GM23338 (cell line): ENCODE measurements at regions not wholly inside any gene's neighbourhood (a gene's known extent, or its start where the extent isn't known, plus 50 kb on each side); places are given as distances from the start of the nearest gene placed in this dataset.

ENCODE experiments used
- ATAC-seq: fragments of 200-7000 bp; cut with Tn5 transposase; 3 replicates; pipeline ENCODE4 v1.9.1; 2020
- DNase-seq: peaks from one replicate; pipeline ENCODE4 v3.0.0-alpha.2; 2015; ENCODE audit warnings: low spot score
- H2AFZ ChIP-seq: fragments of 200-600 bp; sonication (generic); 2 replicates; pipeline ENCODE4 v1.8.0; 2016; ENCODE audit warnings: antibody characterized with exemption, mild to moderate bottlenecking, moderate library complexity
- H3F3A ChIP-seq: fragments of 200-600 bp; sonication (generic); replicated peaks from 2 replicates; pipeline ENCODE4 v1.8.0; 2017; ENCODE audit warnings: antibody characterized with exemption, mixed run types, low read depth
- H3K27ac ChIP-seq: fragments of 200-600 bp; sonication (generic); 2 replicates; pipeline ENCODE4 v1.6.1; 2016; ENCODE audit warnings: low read depth
- H3K27me3 ChIP-seq: fragments of 200-600 bp; sonication (generic); 2 replicates; pipeline ENCODE4 v1.8.0; 2016; ENCODE audit warnings: mild to moderate bottlenecking, mixed run types, moderate library complexity; ENCODE audit not compliant: insufficient read depth
- H3K36me3 ChIP-seq: fragments of 200-600 bp; sonication (generic); 2 replicates; pipeline ENCODE4 v1.8.0; 2016; ENCODE audit warnings: mild to moderate bottlenecking; ENCODE audit not compliant: insufficient read depth
- H3K4me1 ChIP-seq: fragments of 200-600 bp; sonication (generic); 2 replicates; pipeline ENCODE4 v1.8.0; 2016; ENCODE audit warnings: mild to moderate bottlenecking, moderate library complexity; ENCODE audit not compliant: insufficient read depth
- H3K4me2 ChIP-seq: fragments of 200-600 bp; sonication (generic); 2 replicates; pipeline ENCODE4 v1.7.1; 2017; ENCODE audit warnings: mixed run types
- H3K4me3 ChIP-seq: fragments of 200-600 bp; sonication (generic); 2 replicates; pipeline ENCODE4 v1.6.1; 2016; ENCODE audit warnings: mixed run types
- H3K79me2 ChIP-seq: fragments of 200-600 bp; sonication (generic); replicated peaks from 2 replicates; pipeline ENCODE4 v1.8.0; 2017; ENCODE audit warnings: mild to moderate bottlenecking; ENCODE audit not compliant: insufficient read depth
- H3K9me2 ChIP-seq: fragments of 200-600 bp; sonication (generic); 2 replicates; pipeline ENCODE4 v1.8.0; 2017; ENCODE audit not compliant: insufficient read depth
- H4K20me1 ChIP-seq: fragments of 200-600 bp; sonication (generic); replicated peaks from 2 replicates; pipeline ENCODE4 v1.8.0; 2017; ENCODE audit warnings: mild to moderate bottlenecking; ENCODE audit not compliant: insufficient read depth
- H3K27ac Mint-ChIP-seq: 2 replicates; pipeline ENCODE4 v1.8.0; 2020; ENCODE audit warnings: inconsistent platforms, mild to moderate bottlenecking, moderate library complexity, mixed read lengths
- H3K27me3 Mint-ChIP-seq: 3 replicates; pipeline ENCODE4 v1.8.0; 2022; ENCODE audit warnings: low read depth, mild to moderate bottlenecking, moderate library complexity, mixed read lengths, inconsistent platforms; ENCODE audit not compliant: insufficient read depth, poor library complexity
- H3K36me3 Mint-ChIP-seq: 3 replicates; pipeline ENCODE4 v1.8.0; 2021; ENCODE audit warnings: low read depth, mild to moderate bottlenecking, inconsistent platforms, moderate library complexity, mixed read lengths
- H3K4me1 Mint-ChIP-seq: 3 replicates; pipeline ENCODE4 v1.8.0; 2020; ENCODE audit warnings: mild to moderate bottlenecking, inconsistent platforms, mixed read lengths
- H3K4me3 Mint-ChIP-seq: 3 replicates; pipeline ENCODE4 v1.8.0; 2021; ENCODE audit warnings: moderate library complexity, mild to moderate bottlenecking, inconsistent platforms, mixed read lengths
- H3K9me3 Mint-ChIP-seq: 3 replicates; pipeline ENCODE4 v1.8.0; 2020; ENCODE audit warnings: moderate library complexity, mild to moderate bottlenecking, inconsistent platforms, mixed read lengths
- CREB1 ChIP-seq: fragments of 250-450 bp; sonication (Bioruptor Pico); IDR thresholded peaks from 2 replicates; pipeline ENCODE4 v1.5.0; 2020; ENCODE audit warnings: low read depth, mild to moderate bottlenecking, moderate library complexity
- EZH2 ChIP-seq: fragments of 200-600 bp; sonication (generic); IDR thresholded peaks from one replicate; pipeline ENCODE4 v1.8.0; 2017; ENCODE audit warnings: antibody characterized with exemption, mild to moderate bottlenecking, low read depth; ENCODE audit not compliant: unreplicated experiment
- EZH2phosphoT487 ChIP-seq: fragments of 200-600 bp; sonication (generic); IDR thresholded peaks from one replicate; pipeline ENCODE4 v1.8.1; 2018; ENCODE audit warnings: antibody characterized with exemption; ENCODE audit not compliant: unreplicated experiment
- JUNB ChIP-seq: IDR thresholded peaks from one replicate; pipeline ENCODE4 v1.6.1; 2016; ENCODE audit warnings: antibody characterized with exemption; ENCODE audit not compliant: unreplicated experiment
- NANOG ChIP-seq: IDR thresholded peaks from 2 replicates; pipeline ENCODE4 v1.6.1; 2016; ENCODE audit warnings: antibody characterized with exemption, borderline replicate concordance
- POLR2AphosphoS5 ChIP-seq: IDR thresholded peaks from 2 replicates; pipeline ENCODE4 v1.6.1; 2016; ENCODE audit warnings: antibody characterized with exemption, low read depth
- STAT1 ChIP-seq: IDR thresholded peaks from one replicate; pipeline ENCODE4 v1.6.1; 2016; ENCODE audit warnings: antibody characterized with exemption; ENCODE audit not compliant: unreplicated experiment
- ZNF114 ChIP-seq: fragments of 250-450 bp; sonication (Bioruptor Pico); IDR thresholded peaks from 2 replicates; pipeline ENCODE4 v1.5.0; 2020; ENCODE audit warnings: mild to moderate bottlenecking, moderate library complexity
- ZNF331 ChIP-seq: fragments of 250-450 bp; sonication (Bioruptor Pico); IDR thresholded peaks from 2 replicates; pipeline ENCODE4 v1.5.0; 2020; ENCODE audit warnings: low read depth, mild to moderate bottlenecking, moderate library complexity
- TF ChIP-seq, protein P1 (sequence below), 2 experiments: fragments of 200-600 bp in 1 of 2; sonication (generic) in 1 of 2; conservative IDR thresholded peaks; 2 replicates each; pipeline versions ENCODE4 v1.5.1 to v1.6.1; 2016 to 2017; ENCODE audit warnings: antibody characterized with exemption in 2 of 2, low read depth in 2 of 2, mild to moderate bottlenecking in 2 of 2, moderate library complexity in 1 of 2
- TF ChIP-seq, protein P2 (sequence below): fragments of 250-450 bp; sonication (Bioruptor Pico); IDR thresholded peaks from 2 replicates; pipeline ENCODE4 v1.5.0; 2020; ENCODE audit warnings: mild to moderate bottlenecking, moderate library complexity
- TF ChIP-seq, protein P3 (sequence below): IDR thresholded peaks from 2 replicates; pipeline ENCODE4 v1.6.1; 2016; ENCODE audit warnings: antibody characterized with exemption

- TF ChIP-seq, protein P1, sequence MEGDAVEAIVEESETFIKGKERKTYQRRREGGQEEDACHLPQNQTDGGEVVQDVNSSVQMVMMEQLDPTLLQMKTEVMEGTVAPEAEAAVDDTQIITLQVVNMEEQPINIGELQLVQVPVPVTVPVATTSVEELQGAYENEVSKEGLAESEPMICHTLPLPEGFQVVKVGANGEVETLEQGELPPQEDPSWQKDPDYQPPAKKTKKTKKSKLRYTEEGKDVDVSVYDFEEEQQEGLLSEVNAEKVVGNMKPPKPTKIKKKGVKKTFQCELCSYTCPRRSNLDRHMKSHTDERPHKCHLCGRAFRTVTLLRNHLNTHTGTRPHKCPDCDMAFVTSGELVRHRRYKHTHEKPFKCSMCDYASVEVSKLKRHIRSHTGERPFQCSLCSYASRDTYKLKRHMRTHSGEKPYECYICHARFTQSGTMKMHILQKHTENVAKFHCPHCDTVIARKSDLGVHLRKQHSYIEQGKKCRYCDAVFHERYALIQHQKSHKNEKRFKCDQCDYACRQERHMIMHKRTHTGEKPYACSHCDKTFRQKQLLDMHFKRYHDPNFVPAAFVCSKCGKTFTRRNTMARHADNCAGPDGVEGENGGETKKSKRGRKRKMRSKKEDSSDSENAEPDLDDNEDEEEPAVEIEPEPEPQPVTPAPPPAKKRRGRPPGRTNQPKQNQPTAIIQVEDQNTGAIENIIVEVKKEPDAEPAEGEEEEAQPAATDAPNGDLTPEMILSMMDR (conservative IDR thresholded peaks at IDR 0.05; ENCODE audit: low read depth in 2 of 2), result no peak
These were observed 321.9 kb downstream of the SETD4 start (continued) for GRCh38 chr21:35738347-35738961.

GRCh38 chr21:35737899-35738346 lies 322.4 kb downstream of the SETD4 start:
- Histone ChIP-seq H3K36me3 (no peaks in the 10 kb centered on the region; the same call in 1 of the 2 replicates), H3K27ac (no peak overlapping the region), H3F3A (no peaks in the 10 kb centered on the region), H3K4me2 (no peak overlapping the region), H3K9me2 (peaks cover 12% of the 10 kb centered on the region), H3K79me2 (no peaks in the 10 kb centered on the region), H2AFZ (0 out of 2 replicates have a peak overlapping the region, but pooled peaks have one; percentile 7), H3K4me3 (no peak overlapping the region), H4K20me1 (no peaks in the 10 kb centered on the region), H3K4me1 (no peaks in the 10 kb centered on the region), H3K27me3 (no peaks in the 10 kb centered on the region)
- Mint-ChIP-seq H3K9me3 (peaks cover 18% of the 10 kb centered on the region), H3K36me3 (peaks cover 7% of the 10 kb centered on the region), H3K4me1 (no peaks in the 10 kb centered on the region), H3K27ac (no peak overlapping the region), H3K4me3 (no peak overlapping the region), H3K27me3 (no peaks in the 10 kb centered on the region)
- ATAC-seq (no peak), DNase-seq (no peak)
- no peak for TF ChIP-seq ZNF331
- TF ChIP-seq EZH2, result no peak
- TF ChIP-seq NANOG, result no peak
- TF ChIP-seq POLR2AphosphoS5, result no peak
- TF ChIP-seq JUNB, result no peak
- TF ChIP-seq, protein P2, sequence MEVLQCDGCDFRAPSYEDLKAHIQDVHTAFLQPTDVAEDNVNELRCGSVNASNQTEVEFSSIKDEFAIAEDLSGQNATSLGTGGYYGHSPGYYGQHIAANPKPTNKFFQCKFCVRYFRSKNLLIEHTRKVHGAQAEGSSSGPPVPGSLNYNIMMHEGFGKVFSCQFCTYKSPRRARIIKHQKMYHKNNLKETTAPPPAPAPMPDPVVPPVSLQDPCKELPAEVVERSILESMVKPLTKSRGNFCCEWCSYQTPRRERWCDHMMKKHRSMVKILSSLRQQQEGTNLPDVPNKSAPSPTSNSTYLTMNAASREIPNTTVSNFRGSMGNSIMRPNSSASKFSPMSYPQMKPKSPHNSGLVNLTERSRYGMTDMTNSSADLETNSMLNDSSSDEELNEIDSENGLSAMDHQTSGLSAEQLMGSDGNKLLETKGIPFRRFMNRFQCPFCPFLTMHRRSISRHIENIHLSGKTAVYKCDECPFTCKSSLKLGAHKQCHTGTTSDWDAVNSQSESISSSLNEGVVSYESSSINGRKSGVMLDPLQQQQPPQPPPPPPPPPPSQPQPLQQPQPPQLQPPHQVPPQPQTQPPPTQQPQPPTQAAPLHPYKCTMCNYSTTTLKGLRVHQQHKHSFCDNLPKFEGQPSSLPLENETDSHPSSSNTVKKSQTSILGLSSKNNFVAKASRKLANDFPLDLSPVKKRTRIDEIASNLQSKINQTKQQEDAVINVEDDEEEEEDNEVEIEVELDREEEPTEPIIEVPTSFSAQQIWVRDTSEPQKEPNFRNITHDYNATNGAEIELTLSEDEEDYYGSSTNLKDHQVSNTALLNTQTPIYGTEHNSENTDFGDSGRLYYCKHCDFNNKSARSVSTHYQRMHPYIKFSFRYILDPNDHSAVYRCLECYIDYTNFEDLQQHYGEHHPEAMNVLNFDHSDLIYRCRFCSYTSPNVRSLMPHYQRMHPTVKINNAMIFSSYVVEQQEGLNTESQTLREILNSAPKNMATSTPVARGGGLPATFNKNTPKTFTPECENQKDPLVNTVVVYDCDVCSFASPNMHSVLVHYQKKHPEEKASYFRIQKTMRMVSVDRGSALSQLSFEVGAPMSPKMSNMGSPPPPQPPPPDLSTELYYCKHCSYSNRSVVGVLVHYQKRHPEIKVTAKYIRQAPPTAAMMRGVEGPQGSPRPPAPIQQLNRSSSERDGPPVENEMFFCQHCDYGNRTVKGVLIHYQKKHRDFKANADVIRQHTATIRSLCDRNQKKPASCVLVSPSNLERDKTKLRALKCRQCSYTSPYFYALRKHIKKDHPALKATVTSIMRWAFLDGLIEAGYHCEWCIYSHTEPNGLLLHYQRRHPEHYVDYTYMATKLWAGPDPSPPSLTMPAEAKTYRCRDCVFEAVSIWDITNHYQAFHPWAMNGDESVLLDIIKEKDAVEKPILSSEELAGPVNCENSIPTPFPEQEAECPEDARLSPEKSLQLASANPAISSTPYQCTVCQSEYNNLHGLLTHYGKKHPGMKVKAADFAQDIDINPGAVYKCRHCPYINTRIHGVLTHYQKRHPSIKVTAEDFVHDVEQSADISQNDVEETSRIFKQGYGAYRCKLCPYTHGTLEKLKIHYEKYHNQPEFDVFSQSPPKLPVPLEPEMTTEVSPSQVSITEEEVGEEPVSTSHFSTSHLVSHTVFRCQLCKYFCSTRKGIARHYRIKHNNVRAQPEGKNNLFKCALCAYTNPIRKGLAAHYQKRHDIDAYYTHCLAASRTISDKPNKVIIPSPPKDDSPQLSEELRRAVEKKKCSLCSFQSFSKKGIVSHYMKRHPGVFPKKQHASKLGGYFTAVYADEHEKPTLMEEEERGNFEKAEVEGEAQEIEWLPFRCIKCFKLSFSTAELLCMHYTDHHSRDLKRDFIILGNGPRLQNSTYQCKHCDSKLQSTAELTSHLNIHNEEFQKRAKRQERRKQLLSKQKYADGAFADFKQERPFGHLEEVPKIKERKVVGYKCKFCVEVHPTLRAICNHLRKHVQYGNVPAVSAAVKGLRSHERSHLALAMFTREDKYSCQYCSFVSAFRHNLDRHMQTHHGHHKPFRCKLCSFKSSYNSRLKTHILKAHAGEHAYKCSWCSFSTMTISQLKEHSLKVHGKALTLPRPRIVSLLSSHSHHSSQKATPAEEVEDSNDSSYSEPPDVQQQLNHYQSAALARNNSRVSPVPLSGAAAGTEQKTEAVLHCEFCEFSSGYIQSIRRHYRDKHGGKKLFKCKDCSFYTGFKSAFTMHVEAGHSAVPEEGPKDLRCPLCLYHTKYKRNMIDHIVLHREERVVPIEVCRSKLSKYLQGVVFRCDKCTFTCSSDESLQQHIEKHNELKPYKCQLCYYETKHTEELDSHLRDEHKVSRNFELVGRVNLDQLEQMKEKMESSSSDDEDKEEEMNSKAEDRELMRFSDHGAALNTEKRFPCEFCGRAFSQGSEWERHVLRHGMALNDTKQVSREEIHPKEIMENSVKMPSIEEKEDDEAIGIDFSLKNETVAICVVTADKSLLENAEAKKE (CRISPR knock-in tag), result no peak
- TF ChIP-seq STAT1, result no peak
- no peak for TF ChIP-seq EZH2phosphoT487
- TF ChIP-seq, protein P1 (conservative IDR thresholded peaks at IDR 0.05; ENCODE audit: low read depth in 2 of 2), result no peak
- TF ChIP-seq CREB1 (CRISPR knock-in tag), result no peak
- no peak for TF ChIP-seq ZNF114 (CRISPR knock-in tag)
- TF ChIP-seq, protein P3, sequence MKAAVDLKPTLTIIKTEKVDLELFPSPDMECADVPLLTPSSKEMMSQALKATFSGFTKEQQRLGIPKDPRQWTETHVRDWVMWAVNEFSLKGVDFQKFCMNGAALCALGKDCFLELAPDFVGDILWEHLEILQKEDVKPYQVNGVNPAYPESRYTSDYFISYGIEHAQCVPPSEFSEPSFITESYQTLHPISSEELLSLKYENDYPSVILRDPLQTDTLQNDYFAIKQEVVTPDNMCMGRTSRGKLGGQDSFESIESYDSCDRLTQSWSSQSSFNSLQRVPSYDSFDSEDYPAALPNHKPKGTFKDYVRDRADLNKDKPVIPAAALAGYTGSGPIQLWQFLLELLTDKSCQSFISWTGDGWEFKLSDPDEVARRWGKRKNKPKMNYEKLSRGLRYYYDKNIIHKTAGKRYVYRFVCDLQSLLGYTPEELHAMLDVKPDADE, result no peak
